ENCODE measurements at regions not wholly inside any gene's neighbourhood (a gene's known extent, or its start where the extent isn't known, plus 50 kb on each side); places are given as distances from the start of the nearest gene placed in this dataset.

- H3K4me3 ChIP-seq (ENCODE audit: low read depth, low read length) = no peak overlapping the region
- TF ChIP-seq CTCF (IDR thresholded peaks at IDR 0.05; ENCODE audit: low read depth, low read length) = no peak
- no peak for TF ChIP-seq MYC (IDR thresholded peaks at IDR 0.05; ENCODE audit: low read depth, low read length)
- no peak for TF ChIP-seq POLR2A (IDR thresholded peaks at IDR 0.05; ENCODE audit: extremely low read depth, insufficient read length)
- TF ChIP-seq, protein P1, sequence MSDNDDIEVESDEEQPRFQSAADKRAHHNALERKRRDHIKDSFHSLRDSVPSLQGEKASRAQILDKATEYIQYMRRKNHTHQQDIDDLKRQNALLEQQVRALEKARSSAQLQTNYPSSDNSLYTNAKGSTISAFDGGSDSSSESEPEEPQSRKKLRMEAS (IDR thresholded peaks at IDR 0.05; ENCODE audit: low read depth, low read length) = no peak
- DNase-seq (ENCODE audit: low read depth) = no peak
Observed at GRCh38 chr22:48905206-48905975, 922.3 kb downstream of the BRD1 start.

DNA sequence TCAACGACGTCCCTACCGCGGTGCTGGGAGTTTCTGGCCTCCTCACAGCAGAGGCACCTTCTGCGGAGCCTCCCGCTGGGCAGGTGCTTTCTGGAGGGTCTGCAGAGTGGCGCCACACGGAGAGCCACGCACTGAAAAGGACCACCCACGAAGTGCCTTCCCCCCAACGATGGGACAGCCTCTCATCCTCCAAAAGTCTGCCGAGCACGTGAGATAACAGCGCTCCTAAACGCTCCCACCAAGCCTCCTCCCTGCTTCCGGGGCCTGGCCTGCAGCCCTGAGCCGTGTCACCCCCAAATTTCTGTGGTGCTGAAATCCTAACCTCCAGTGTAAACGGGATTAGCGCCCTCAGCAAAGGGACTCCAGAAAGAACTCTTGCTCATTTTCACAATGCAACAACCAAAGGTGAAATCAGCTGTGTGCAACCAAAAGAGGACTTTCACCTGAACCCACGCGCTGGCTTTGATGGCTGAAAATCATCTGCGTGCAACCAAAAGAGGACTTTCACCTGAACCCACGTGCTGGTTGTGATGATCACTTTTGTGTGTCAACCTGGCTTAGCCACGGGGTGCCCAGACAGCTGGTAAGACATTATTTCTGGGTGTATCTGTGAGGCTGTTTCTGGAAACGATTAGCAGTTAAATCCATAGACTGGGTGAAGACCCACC is 924.6 kb downstream of the BRD1 start:
- TF ChIP-seq POLR2A (IDR thresholded peaks at IDR 0.05; ENCODE audit: extremely low read depth, insufficient read length) (no peak), CTCF (IDR thresholded peaks at IDR 0.05; ENCODE audit: low read depth, low read length) (no peak), MYC (IDR thresholded peaks at IDR 0.05; ENCODE audit: low read depth, low read length) (no peak)
- TF ChIP-seq, protein P1 (IDR thresholded peaks at IDR 0.05; ENCODE audit: low read depth, low read length) = no peak
- no peak for DNase-seq (ENCODE audit: low read depth)
- no peak overlapping the region for H3K4me3 ChIP-seq (ENCODE audit: low read depth, low read length)

GRCh38 chr22:48902001-48902869 is 925.4 kb downstream of the BRD1 start:
- no peak overlapping the region for H3K4me3 ChIP-seq (ENCODE audit: low read depth, low read length)
- TF ChIP-seq POLR2A (IDR thresholded peaks at IDR 0.05; ENCODE audit: extremely low read depth, insufficient read length) (no peak), CTCF (IDR thresholded peaks at IDR 0.05; ENCODE audit: low read depth, low read length) (no peak), MYC (IDR thresholded peaks at IDR 0.05; ENCODE audit: low read depth, low read length) (no peak)
- TF ChIP-seq, protein P1 (IDR thresholded peaks at IDR 0.05; ENCODE audit: low read depth, low read length) = no peak
- no peak for DNase-seq (ENCODE audit: low read depth)

GRCh38 chr22:48901324-48901723 is 926.3 kb downstream of the BRD1 start:
- TF ChIP-seq CTCF (IDR thresholded peaks at IDR 0.05; ENCODE audit: low read depth, low read length) (no peak), POLR2A (IDR thresholded peaks at IDR 0.05; ENCODE audit: extremely low read depth, insufficient read length) (no peak), MYC (IDR thresholded peaks at IDR 0.05; ENCODE audit: low read depth, low read length) (no peak)
- TF ChIP-seq, protein P1 (IDR thresholded peaks at IDR 0.05; ENCODE audit: low read depth, low read length) = no peak
- DNase-seq (ENCODE audit: low read depth) = no peak
- no peak overlapping the region for H3K4me3 ChIP-seq (ENCODE audit: low read depth, low read length)

- DNase-seq (ENCODE audit: low read depth) = no peak
- no peak overlapping the region for H3K4me3 ChIP-seq (ENCODE audit: low read depth, low read length)
- TF ChIP-seq, protein P1 (IDR thresholded peaks at IDR 0.05; ENCODE audit: low read depth, low read length) = no peak
- TF ChIP-seq POLR2A (IDR thresholded peaks at IDR 0.05; ENCODE audit: extremely low read depth, insufficient read length) = no peak
- no peak for TF ChIP-seq MYC (IDR thresholded peaks at IDR 0.05; ENCODE audit: low read depth, low read length)
- TF ChIP-seq CTCF (IDR thresholded peaks at IDR 0.05; ENCODE audit: low read depth, low read length) = no peak
Observed at GRCh38 chr22:48900626-48901025, 927.0 kb downstream of the BRD1 start.

Measured in NB4 (cell line).